Keratinocyte (primary cell): ENCODE measurements at regions not wholly inside any gene's neighbourhood (a gene's known extent, or its start where the extent isn't known, plus 50 kb on each side); places are given as distances from the start of the nearest gene placed in this dataset.

Source experiments
- DNase-seq: peaks from one replicate; pipeline ENCODE4 v3.0.0-alpha.2; 2011; ENCODE audit warnings: low read depth, missing footprints, low spot score
- FAIRE-seq: peaks from 2 replicates; lab custom pipeline; 2011; peaks lifted over from hg19 to GRCh38; lab: Jason Lieb, UNC
- H2AFZ ChIP-seq: 2 replicates; pipeline ENCODE4 v1.6.0; 2012; ENCODE audit warnings: low read length, control low read depth, inconsistent platforms; ENCODE audit not compliant: control insufficient read depth
- H3K27ac ChIP-seq: 2 replicates; pipeline ENCODE4 v1.5.1; 2011; ENCODE audit warnings: low read length; ENCODE audit not compliant: control insufficient read depth, insufficient read depth
- H3K27me3 ChIP-seq: 3 replicates; pipeline ENCODE4 v1.6.0; 2011; ENCODE audit warnings: low read length; ENCODE audit not compliant: control insufficient read depth, insufficient read depth; ENCODE audit errors: extremely low read depth
- H3K36me3 ChIP-seq, 2 experiments: 2 replicates in 1 of 2; 3 replicates in 1 of 2; pipeline ENCODE4 v1.5.1; 2011; ENCODE audit warnings: low read length in 2 of 2, mild to moderate bottlenecking in 1 of 2; ENCODE audit not compliant: control insufficient read depth in 2 of 2, insufficient read depth in 2 of 2; ENCODE audit errors: extremely low read depth in 1 of 2
- H3K4me1 ChIP-seq: 3 replicates; pipeline ENCODE4 v1.5.1; 2011; ENCODE audit warnings: low read length; ENCODE audit not compliant: control insufficient read depth, insufficient read depth; ENCODE audit errors: extremely low read depth
- H3K4me2 ChIP-seq: 3 replicates; pipeline ENCODE4 v1.6.0; 2011; ENCODE audit warnings: low read depth, low read length; ENCODE audit not compliant: control insufficient read depth, insufficient read depth; ENCODE audit errors: extremely low read depth
- H3K4me3 ChIP-seq, 3 experiments: fragments of 200-600 bp in 1 of 3; sonication (generic) in 1 of 3; 2 replicates in 2 of 3; 3 replicates in 1 of 3; pipeline ENCODE4 v1.5.1; 2011 to 2016; ENCODE audit warnings: low read length in 3 of 3, mild to moderate bottlenecking in 3 of 3, control low read depth in 2 of 3, inconsistent platforms in 1 of 3, low read depth in 1 of 3, mixed read lengths in 1 of 3, mixed run types in 1 of 3, moderate library complexity in 1 of 3; ENCODE audit not compliant: control insufficient read depth in 2 of 3, insufficient read depth in 2 of 3; ENCODE audit errors: extremely low read depth in 1 of 3
- H3K79me2 ChIP-seq: 2 replicates; pipeline ENCODE4 v1.6.0; 2012; ENCODE audit warnings: low read length; ENCODE audit not compliant: control insufficient read depth, insufficient read depth
- H3K9ac ChIP-seq: 3 replicates; pipeline ENCODE4 v1.6.0; 2011; ENCODE audit warnings: low read length; ENCODE audit not compliant: control insufficient read depth, insufficient read depth; ENCODE audit errors: extremely low read depth
- H3K9me1 ChIP-seq: 3 replicates; pipeline ENCODE4 v1.6.0; 2011; ENCODE audit warnings: low read length; ENCODE audit not compliant: control insufficient read depth, insufficient read depth; ENCODE audit errors: extremely low read depth
- H3K9me3 ChIP-seq: 2 replicates; pipeline ENCODE4 v1.5.1; 2012; ENCODE audit warnings: low read depth, low read length; ENCODE audit not compliant: control insufficient read depth
- H4K20me1 ChIP-seq: 3 replicates; pipeline ENCODE4 v1.6.0; 2011; ENCODE audit warnings: low read length; ENCODE audit not compliant: control insufficient read depth, insufficient read depth; ENCODE audit errors: extremely low read depth
- EZH2 ChIP-seq: IDR thresholded peaks from one replicate; pipeline ENCODE4 v1.6.1; 2012; ENCODE audit warnings: inconsistent platforms, mild to moderate bottlenecking, low read length, moderate library complexity
- dilution Hi-C: fragments of 300-500 bp; cut with MboI; formaldehyde crosslinking; loops from one replicate; pipeline ENCODE4 v1.7.0; 2020; ENCODE audit warnings: low sequenced_read_pairs; ENCODE audit not compliant: extremely low pct_ligation_motif_present
- TF ChIP-seq, protein P1 (sequence below), 3 experiments: IDR thresholded peaks in 1 of 3; conservative IDR thresholded peaks in 1 of 3; optimal IDR thresholded peaks in 1 of 3; 2 replicates in 2 of 3; 3 replicates in 1 of 3; pipeline versions ENCODE3 to v1.5.1; 2011; ENCODE audit warnings: low read length in 3 of 3, mild to moderate bottlenecking in 3 of 3, moderate library complexity in 2 of 3, control low read depth in 1 of 3, inconsistent platforms in 1 of 3; ENCODE audit not compliant: insufficient read depth in 2 of 3; ENCODE audit errors: extremely low read depth in 1 of 3

DNA sequence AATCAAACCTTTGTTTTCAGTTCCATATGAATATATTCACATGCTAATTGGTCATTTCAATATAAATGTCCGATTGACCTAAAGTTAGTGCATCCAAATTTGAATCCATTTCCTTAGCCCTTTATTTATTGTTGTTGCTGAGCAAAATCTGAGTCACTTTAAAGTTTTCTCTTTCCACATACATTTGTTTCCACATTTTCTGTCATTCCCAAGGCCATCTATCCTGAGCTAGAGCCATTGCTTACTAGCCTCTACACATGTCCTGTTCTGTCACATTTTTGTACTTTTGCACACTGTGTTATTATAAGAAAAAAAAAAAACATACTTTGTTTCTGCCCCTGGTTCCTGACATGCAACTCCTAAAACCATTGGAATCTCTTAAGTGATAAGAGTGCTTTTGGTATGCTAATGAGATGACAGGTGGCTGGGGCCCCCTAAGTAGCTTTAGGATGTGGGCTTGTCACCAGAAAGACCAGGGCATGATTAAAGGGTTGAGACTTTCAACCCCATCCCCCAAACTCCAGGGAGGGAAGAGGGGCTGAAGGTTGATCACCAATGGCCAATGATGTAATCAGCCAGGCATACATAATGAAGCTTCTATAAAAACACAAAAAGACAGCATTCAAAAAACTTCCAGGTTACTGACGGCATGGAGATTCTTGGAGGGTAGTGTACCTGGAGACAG, 353.3 kb upstream of the MAGEB16 start:
- dilution Hi-C loops = no loop called here
- TF ChIP-seq, protein P1, sequence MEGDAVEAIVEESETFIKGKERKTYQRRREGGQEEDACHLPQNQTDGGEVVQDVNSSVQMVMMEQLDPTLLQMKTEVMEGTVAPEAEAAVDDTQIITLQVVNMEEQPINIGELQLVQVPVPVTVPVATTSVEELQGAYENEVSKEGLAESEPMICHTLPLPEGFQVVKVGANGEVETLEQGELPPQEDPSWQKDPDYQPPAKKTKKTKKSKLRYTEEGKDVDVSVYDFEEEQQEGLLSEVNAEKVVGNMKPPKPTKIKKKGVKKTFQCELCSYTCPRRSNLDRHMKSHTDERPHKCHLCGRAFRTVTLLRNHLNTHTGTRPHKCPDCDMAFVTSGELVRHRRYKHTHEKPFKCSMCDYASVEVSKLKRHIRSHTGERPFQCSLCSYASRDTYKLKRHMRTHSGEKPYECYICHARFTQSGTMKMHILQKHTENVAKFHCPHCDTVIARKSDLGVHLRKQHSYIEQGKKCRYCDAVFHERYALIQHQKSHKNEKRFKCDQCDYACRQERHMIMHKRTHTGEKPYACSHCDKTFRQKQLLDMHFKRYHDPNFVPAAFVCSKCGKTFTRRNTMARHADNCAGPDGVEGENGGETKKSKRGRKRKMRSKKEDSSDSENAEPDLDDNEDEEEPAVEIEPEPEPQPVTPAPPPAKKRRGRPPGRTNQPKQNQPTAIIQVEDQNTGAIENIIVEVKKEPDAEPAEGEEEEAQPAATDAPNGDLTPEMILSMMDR (optimal IDR thresholded peaks at IDR 0.05 in 1 of 3, IDR thresholded peaks at IDR 0.05 in 1 of 3, conservative IDR thresholded peaks at IDR 0.05 in 1 of 3; ENCODE audit: extremely low read depth in 1 of 3, insufficient read depth in 2 of 3, low read length in 3 of 3) = no peak
- TF ChIP-seq EZH2 = no peak

DNA sequence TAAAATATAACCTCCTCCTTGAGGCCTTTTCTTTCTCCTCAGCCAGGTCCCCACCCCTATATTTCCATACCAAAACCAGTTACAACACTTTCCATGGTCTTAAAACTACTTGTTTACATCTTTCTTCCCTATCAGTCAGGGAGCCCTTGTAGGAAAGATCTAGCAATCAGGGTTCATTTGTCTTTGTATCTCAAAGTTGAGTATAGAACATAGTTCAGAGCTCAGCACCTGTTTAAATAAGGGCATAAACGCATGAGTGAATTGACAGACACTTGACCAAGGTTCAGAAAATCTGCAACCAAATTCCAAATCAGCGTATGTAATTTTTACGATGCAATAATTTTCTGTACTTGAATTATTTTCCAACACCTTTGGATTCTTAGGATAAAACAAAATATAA, 352.2 kb upstream of the MAGEB16 start:
- Histone ChIP-seq H3K4me3 (no peak overlapping the region), H3K4me1 (no peaks in the 10 kb centered on the region), H4K20me1 (no peaks in the 10 kb centered on the region), H3K27me3 (no peaks in the 10 kb centered on the region), H3K9me1 (no peaks in the 10 kb centered on the region), H3K27ac (no peak overlapping the region), H2AFZ (no peak overlapping the region), H3K79me2 (no peaks in the 10 kb centered on the region), H3K9me3 (no peaks in the 10 kb centered on the region), H3K36me3 (no peaks in the 10 kb centered on the region), H3K4me2 (no peak overlapping the region), H3K9ac (no peak overlapping the region)
- dilution Hi-C loops = no loop called here
- TF ChIP-seq EZH2 = no peak
- TF ChIP-seq, protein P1 (optimal IDR thresholded peaks at IDR 0.05 in 1 of 3, IDR thresholded peaks at IDR 0.05 in 1 of 3, conservative IDR thresholded peaks at IDR 0.05 in 1 of 3; ENCODE audit: extremely low read depth in 1 of 3, insufficient read depth in 2 of 3, low read length in 3 of 3) = no peak
- FAIRE-seq (no peak), DNase-seq (no peak)

More for the DNA sequence above, 353.3 kb upstream of the MAGEB16 start:
- Histone ChIP-seq H3K79me2 (no peaks in the 10 kb centered on the region), H3K9me1 (no peaks in the 10 kb centered on the region), H3K27me3 (no peaks in the 10 kb centered on the region), H3K4me3 (no peak overlapping the region), H3K4me1 (no peaks in the 10 kb centered on the region), H3K9me3 (no peaks in the 10 kb centered on the region), H3K36me3 (no peaks in the 10 kb centered on the region), H3K4me2 (no peak overlapping the region), H3K9ac (no peak overlapping the region), H4K20me1 (no peaks in the 10 kb centered on the region), H2AFZ (no peak overlapping the region), H3K27ac (no peak overlapping the region)
- DNase-seq = no peak
- no peak for FAIRE-seq
